Activated effector memory CD4-positive, alpha-beta T cell treated with Interleukin-2 at 50 U/mL for 16 hours (primary cell): ENCODE measurements at regions not wholly inside any gene's neighbourhood (a gene's known extent, or its start where the extent isn't known, plus 50 kb on each side); places are given as distances from the start of the nearest gene placed in this dataset.
"Not testable (repeated sequence)": the region's sequence is repeated elsewhere in the genome, so short reads cannot be mapped to it uniquely, and the experiment has no call there.

Experiments used
- DNase-seq: peaks from one replicate; pipeline ENCODE4 v3.0.0-alpha.2; 2020

DNA sequence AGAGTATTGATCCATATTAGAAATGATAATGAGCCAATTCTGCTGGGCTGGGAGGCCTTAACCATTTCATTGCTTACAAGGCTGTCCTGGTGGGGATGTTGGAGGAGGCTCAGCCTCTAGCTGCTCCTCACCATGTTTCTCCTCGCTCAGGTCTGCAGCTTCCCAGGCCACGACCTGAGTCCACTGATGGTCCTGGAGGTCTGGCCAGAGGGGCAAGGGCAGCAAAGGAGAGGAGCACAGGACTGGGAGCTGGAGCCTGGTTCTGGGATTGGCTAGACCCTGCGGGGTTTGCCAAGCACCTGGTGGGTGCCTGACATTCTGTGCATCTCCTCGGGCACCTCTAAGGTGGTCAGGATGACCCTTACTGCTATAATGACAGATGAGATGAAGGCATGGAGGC lies 92.6 kb downstream of the KIF26A start:
- DNase-seq, result no peak

DNA sequence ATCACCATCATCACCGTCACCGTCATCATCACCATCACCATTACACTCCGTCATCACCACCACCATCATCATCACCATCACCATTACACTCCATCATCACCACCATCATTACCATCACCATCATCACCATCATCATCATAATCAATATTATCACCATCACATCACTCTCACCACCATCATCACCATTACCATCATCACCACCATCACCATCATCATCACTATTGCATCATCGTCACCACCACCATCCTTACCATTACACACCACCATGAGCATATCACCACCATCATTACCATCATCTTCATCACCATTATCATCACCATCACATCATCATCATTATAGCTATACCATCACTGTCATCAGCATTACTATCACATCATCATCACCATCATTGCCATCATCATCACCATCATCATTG lies 93.7 kb downstream of the KIF26A start:
- no peak for DNase-seq

DNA sequence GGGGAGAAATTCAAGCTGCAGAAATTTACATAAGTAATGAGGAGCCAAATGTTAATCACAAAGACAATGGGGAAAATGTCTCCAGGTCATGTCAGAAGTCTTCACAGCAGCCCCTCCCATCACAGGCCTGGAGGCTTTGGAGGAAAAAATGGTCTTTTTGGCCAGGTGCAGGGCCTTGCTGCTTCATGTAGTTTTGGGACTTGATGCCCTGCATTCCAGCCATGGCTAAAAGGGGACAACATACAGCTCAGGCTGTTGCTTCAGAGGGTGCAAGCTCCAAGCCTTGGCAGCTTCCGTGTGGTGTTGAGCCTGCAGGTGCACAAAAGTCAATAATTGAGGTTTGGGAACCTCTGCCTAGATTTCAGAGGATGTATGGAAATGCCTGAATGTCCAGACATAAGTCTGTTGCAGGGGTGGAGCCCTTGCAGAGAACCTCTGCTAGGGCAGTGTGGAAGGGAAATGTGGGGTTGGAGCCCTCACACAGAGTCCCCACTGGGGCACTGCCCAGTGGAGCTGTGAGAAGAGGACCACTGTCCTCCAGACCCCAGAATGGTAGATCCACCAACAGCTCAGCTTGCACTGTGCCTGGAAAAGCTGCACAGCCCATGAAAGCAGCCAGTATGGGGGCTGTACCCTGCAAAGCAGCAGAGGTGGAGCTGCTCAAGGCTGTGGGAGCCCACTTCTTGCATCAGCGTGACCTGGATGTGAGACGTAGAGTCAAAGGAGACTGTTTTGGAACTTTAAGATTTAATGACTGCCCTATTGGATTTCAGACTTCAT lies 95.8 kb downstream of the KIF26A start:
- not testable (repeated sequence) for DNase-seq

DNA sequence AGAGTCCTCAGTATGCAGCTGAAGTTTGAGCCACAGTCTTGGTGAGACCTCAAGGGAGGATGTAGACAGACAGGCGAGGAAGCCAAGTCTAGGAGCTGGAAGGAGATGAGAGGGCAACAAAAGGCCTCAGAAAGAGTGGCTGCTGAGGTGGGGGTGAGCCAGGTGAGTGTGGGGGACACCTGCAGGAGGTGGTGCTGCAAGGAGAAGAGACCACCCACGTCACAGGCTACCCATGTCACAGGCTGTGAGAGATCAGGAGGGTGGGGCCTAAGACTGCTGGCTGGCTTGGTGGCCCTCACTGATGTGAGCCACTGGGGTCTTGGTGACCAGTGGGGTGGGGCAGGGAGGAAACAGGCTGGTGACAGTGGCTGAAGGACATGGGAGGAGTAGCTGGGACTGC lies 97.3 kb downstream of the KIF26A start:
- DNase-seq, result no peak

DNA sequence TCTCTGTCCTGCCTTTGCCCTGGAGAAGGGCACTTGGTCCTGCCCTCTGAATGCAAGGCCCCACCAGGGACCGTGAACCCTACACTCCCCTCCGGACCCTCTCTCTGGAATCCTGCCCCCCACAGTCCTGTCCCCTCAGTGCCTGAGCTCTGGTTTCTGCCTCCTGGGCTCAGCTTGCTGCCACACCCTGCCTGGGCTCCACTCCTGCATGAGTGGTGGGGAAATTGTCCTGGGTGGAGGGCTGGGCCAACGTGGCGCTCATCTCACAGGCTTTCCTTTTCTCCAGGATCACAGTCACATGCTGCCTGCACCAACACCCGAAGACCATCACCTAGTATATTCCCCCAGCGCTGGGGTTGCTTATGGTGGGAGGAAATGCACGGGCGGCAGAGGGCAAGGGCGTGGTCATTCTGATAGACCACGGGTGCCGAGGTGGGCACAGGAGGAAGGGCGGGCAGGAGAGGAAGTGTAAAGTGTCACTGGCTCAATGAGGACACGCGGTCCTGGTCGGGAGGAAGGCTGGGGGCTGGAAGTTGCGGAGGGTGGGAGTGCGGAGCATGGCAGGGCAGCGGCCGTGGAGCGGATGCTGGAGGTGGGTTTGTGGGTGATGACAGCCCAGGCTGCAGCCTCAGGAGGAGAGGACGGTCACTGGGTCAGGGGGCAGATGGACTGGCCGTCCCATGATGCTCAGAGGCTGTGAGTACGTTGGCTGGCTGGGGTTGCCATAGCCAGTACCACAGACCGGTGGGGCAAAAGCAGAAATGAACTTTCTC lies 99.5 kb downstream of the KIF26A start:
- DNase-seq, result no peak

DNA sequence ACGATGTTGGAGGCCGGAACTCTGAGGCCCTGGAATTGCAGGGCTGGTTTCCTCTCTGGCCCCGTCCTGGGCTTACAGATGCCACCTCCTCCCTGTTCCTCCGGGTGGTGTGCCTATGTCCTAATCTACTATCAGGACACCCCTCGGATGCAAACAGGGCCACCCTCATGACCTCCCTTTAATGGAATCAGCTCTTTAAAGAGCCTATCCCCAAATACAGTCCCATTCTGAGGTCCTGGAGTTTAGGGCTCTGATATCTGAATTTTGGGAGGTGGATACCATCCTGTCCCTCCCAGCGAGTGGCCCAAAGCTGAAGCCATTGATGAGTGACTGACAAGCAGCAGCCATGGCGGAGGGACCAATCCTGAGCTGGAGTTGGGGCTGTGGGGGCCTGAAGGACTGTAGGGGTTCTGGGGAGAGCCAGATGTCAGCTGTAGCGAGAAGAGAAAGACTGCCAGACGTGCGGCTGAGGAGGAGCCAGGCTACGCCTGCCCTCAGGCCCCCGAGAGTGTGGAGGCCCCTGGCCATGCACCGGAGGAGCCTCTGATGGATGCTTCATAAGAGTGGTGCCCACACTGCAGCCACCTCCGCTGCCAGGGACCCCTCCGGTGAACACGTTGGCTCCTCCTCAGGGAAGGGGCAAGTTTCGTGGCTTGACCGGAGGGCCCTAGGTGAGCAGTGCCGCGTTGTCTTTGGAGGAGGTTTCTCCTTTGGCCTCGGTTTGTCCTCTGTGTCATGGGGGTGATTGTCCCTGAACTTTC lies 100.2 kb downstream of the KIF26A start:
- DNase-seq, result no peak

DNA sequence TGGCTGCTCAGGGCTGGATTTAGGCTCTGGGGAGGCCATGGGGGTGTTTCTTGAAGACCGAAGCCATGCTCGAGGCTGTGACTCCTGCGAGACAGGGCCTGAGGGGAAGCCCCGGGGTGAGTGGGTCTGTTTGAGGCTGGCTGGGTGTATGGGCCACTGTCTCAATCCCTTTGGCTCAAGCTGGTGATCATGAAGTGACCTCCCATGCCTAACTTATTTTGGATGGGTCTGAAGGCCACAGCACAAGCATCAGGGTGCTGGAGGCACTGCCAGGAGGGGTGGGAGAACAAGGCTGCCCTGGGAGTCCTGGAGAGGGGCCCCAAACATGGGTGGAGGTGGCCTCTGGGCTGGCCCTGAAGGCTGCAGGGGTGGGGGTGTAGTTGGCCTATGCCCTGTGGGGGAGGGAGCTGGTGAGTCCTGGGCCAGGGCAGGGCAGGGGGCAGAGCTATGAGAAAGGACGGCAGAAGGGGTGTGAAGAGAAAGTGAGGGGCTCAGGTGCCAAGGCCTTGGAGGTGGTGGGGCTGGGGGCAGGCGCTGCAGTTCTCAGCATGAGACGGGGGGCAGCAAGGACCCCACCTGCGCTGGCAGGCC lies 100.9 kb downstream of the KIF26A start:
- DNase-seq, result no peak

DNA sequence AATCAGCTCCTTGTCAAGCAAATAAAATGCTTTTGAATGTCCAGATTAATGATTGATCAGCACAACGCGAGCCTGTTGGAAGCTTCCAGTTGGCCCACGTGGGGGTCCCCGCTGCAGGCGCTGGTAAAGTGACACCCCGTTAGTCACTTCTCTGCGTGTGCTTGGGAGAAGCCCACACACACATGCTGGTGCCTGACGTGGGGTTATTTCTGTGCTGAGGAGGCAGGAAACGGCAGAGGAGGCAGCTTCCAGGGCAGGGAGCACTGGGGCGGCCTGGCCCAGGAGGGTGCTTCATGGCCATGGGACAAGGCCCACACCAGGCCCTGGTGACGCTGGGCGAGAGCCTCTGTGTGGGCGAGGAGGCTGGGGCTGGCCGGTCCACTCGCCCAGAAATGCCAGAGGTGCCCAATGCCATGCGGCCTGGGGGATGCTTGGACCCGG lies 101.5 kb downstream of the KIF26A start:
- no peak for DNase-seq

DNA sequence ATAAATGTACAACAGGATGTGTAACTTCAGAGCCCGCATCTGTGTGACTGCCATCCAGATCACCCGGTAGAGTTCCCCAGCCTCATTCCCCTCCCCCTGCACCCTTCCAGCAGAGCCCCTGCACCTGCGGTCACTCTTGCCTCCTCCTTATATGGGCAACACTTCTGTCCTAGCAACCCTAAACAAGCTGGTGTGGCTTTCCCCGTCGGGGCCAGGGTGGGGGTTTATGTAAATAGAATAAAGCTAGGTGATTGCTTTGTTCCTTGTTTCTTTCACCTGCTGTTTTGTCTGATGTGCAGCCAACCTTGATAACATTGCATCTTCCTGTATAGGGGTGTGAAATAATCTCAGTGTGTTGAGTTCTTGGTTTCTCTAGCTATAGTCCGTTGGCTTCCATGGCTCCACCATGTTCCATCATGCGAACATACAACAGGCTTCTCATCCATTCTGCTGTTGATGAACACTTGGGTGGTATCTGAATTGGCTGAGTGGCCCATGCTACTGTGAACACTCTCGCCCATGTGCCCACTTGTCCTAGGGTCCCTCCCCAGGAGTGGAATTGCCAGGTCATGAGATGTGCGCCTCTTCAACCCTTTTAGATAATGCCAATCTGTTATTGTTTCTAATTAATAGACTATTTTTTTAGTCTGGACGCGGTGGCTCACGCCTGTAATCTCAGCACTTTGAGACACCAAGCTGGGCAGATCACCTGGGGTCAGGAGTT lies 102.2 kb downstream of the KIF26A start:
- DNase-seq, result no peak

DNA sequence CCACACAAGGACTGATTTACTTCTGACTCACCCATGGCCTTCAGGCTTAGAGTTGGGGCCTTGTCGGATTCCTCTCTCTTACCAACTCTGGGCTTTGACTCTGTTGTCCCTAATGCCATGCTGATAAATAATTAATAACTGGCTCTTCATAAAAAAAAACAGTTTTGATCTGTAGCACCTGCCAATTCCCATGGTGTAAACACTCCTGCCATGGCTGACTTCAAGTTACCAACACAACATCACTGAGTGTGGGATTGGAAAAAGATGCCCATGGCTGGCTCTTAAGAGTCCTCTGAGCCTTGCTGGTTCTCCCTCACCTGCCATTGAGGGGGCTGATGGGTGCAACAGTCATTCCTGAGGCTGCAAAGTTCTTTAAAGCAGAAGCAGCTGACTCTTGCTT lies 104.8 kb downstream of the KIF26A start:
- no peak for DNase-seq

DNA sequence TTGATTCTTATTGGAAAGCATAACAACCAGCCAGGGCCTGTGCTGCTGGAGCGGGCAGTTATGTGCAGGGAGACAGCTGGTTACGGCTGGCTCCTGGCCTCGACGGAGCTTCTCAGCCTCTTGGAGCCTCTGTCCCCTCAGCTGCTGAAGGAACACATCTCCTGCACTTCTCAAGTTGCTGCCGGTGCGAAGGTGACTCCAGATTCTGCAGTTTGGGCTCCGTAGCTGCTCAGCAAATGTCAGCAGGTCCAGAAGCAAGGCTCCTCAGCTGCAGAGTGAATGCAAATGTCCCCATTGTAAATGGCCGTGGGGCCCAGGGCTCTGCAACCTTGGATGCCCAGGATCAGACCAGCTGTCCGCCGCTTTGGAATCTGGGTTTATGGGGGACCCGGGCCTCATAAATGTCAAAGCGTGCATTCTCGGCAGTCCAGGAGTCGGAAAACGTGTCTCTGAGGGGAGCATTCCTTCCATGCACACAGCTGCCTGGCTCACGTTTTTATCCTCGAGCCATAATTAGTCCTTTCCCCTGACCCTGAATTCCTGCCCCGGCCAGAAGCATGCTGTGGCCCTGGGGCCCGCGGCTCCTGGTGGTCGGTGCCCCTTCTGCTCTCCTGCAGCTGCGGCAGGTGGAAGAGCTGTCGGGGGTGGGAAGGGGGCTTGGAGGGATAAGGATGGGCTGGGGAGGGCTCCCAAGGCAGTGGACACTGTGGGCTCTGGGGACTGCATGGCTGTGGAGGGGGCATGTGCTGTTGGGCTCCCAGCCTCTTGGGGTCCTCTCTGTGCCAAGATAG lies 106.0 kb downstream of the KIF26A start:
- DNase-seq, result no peak

DNA sequence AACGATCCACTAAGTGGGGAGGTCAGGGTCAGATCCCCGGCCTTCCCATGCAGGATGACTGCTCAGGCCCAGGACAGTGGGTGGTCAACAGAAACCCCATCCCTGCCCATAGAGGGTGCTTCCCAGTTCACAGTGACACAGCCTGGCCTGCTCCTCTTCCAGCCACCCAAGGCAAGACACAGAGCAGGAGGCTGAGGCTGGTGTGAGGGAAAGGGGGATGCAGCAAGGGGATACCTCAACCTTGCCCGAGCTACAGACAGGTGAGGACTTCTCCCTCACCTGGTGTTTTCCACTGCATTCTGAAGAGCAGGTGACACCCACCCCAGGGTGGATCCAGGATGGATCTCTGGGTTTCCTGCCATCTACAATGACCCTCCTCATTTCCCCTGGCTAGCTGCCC lies 106.7 kb downstream of the KIF26A start:
- DNase-seq, result no peak

DNA sequence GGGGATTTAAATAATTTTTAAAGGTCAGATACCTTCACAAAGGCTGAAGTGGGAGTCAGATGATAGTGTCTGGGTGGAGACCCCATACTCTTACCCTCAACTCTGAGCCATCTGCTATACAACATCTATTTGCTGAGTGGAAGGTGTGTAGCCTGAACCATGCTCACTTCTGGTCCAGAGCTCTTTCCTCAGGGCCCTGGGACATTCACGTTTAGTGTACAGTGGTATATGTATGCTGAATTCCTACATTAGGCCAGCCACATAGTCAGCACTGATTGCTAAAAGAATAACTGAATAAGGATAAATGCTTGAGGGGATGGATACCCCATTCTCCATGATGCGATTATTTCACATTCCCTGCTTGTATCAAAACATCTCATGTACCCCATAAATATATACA lies 107.3 kb downstream of the KIF26A start:
- DNase-seq, result no peak

DNA sequence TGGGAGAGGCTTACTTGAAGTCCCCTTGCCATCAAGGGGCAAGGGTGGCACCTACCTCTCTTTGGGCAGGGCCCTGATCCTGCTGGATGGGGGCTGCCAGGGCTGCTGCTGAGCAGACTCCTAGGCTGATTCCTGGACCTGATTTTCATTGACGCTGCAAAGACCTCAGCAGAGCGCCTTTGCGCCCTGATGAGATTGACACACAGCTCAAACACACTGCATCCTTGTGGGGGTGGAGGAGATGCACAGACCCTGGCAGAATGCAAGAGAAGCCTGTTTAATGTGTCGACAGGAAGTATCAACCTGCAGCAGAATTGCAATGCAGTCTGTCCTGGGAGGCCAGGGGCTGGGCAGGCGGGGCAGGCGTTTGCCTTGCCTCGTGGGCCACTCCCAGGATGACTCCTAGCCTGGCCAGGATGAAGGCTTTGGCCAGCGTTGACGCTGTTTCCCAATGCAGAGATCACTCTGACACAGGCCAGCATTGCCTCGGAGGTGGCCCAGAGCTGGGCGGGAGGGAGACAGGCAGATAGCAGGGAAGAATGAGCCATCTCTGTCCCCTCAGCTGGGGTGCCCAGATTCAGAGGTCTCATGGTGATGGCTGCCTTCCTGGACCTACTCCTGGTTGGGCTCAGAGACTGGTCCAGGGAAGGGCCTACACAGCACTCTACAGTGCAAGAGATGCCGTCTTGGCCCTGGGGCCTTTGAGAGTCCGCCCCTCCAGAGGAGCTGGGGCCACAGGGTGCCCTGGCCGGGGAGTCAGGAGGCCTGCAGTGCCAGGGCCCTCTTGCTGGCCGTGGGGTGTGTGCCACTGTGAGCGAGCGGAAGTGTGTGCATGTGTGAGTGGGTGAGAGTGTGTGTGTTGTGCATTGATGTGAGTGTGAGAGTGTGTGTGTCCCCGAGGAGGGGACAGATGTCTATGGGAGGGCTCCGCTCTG lies 108.3 kb downstream of the KIF26A start:
- DNase-seq, result no peak

DNA sequence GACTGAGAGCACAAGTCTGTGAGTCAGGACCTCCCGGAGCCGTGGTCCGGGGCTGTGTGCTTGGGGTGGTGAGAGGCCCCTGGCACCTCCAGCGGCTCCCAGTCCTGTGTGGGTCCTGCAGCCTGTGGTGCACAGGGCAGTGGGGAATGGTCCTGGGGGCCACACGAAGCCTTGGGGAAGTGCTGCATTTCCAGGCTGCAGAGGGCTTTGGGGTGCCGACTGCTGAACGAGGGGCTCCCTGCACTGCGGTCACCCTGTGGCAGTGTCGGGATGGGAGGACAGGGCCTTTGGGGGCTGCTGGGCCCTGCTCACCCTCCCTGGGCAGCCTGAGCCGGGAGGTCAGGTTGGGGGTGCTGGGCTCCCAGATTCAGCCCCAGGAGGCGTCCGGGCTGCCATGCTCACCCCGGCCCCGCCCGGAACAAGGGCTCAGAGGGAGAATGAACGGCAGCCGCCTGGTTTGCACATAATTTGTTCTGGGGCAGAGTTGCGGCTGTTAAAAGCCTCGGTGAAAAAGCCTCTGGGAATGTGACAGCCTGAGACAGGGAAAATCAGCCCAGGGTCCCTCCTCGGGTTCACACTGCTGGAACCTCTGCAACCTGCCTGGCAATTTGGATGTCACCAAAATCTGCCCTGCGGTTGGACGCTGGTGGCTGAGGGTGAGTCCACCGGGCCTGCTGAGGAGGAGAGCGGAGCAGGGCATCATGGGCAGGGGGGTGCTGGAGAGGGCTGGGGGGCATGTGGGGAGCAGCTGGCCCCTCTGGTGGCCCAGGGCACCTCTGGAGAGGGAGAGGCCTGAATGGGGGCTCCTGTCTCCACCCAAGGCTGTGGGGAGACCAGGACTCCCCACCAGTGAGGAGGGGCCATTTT lies 109.2 kb downstream of the KIF26A start:
- no peak for DNase-seq

DNA sequence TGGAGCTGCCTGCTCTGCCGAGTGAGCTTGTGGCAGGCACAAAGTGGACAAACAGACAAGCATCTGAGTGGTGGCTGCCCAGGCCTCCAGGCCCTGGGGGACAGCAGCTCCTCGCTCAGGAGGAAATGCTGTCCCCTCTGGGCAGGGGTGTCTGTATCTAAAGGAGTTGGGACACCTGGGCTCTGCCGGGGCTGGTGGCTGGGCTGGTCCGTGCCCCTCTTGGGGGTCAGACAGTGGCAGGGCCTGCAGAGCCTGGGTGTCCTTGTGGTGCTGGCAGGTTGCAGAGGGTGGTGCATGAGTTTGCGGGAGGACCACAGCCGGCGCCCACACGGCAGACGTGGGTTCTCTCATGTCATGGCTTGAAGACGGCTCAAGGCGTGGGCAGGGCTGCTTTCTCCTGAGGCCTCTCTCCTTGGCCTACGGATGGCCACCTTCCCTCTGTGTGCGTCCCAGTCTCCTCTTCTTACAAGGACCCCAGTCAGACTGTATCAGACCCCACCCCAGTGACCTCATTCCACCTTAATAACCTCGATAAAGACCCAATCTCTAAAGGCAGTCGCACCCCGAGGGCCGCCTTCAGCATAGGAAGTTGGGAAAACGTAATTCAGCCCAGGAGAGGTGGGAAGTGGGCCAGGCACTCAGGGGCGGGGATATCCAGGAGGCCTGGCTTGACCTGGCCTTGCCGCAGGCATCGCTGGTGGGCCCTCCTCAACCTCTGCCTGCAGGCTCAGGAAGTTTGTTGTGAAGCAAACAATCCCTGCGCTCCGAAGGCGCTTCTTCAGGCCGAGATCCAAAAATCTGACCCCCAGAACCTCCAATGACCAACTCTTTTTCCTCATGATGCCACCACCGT lies 110.0 kb downstream of the KIF26A start:
- no peak for DNase-seq

DNA sequence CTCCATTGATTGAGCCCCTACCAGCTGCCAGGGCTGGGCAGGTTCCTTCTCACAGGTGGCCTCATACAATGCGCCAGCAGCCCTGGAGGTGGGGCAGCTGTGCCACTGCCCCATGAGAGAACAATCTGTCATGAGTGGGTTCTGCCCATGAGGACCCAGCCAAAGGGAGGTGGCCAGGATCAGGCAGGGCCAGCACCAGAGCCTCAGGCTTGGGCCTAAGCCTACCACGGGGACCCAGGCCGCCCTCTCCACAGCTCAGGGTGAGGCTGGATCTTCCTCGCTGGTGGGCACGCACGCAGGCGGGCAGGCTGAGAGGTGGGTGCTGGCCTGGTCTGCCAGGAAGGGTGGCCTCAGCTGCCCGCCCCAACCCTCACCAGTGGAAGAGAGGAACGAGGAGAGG lies 110.7 kb downstream of the KIF26A start:
- DNase-seq, result no peak

DNA sequence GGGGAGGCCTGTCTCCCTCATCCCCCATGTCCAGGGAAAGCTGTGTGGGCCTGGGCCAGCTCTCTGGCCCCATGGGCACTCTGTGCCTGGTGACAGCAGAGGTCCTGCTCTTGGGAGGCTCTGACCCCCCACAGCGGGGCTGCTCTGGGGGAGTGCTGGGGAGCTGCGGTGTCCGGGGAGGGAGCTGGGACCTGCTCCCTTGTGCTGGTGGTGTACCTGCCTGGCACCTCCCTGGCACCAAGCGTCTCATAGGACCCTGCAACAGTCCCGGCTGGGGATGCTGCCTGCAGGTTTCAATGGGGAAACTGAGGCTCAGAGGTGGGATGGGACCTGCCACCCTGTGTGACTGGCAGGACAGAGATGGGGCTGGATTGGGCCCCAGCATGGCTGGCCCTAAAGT lies 111.3 kb downstream of the KIF26A start:
- DNase-seq, result no peak

DNA sequence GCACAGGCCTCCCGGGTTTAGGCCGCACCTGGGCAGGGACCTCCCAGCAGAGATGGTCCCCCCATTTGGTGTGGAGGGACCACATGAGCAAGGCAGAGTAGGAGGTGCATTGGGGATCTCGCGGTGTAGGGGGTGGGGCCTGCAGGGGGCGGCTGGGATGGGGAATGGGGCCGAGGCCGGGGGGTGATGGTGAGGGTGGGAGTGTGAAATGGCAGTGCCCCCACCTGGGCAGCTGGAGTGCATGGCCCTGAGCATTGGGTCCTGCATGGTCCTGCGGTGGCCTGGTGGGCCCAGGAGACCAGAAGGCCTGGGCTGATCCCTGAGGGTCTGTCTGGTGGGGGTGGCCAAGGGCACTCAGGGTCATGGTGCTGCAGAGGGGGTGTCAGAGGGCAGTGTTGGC lies 111.8 kb downstream of the KIF26A start:
- DNase-seq, result no peak
